Heart right ventricle (tissue), 16 donors: ENCODE measurements at regions not wholly inside any gene's neighbourhood (a gene's known extent, or its start where the extent isn't known, plus 50 kb on each side); places are given as distances from the start of the nearest gene placed in this dataset.

ENCODE experiments used
- ATAC-seq, 8 donors: fragments of 200-7000 bp; cut with Tn5 transposase; one replicate each; pipeline ENCODE4 v1.9.1; 2020; ENCODE audit warnings: mild to moderate bottlenecking in 8 of 8, moderate library complexity in 8 of 8, moderate number of reproducible peaks in 1 of 8
- DNase-seq, 2 donors: peaks; one replicate each; pipeline ENCODE4 v3.0.0-alpha.2; 2020
- H3K27ac ChIP-seq, 10 donors: fragments of 200-600 bp; sonication (generic) in 2 of 10; one replicate each; pipeline versions ENCODE4 v1.5.0 to v1.8.0; 2020 to 2022; ENCODE audit warnings: mild to moderate bottlenecking in 3 of 10
- H3K27me3 ChIP-seq, 7 donors: fragments of 200-600 bp; one replicate each; pipeline ENCODE4 v1.8.0; 2021 to 2022; ENCODE audit warnings: mild to moderate bottlenecking in 2 of 7
- H3K36me3 ChIP-seq, 9 donors: fragments of 200-600 bp; sonication (generic) in 1 of 9; one replicate each; pipeline versions ENCODE4 v1.5.0 to v1.8.0; 2020 to 2022; ENCODE audit warnings: mild to moderate bottlenecking in 2 of 9
- H3K4me1 ChIP-seq, 9 donors: fragments of 200-600 bp; sonication (generic) in 1 of 9; one replicate each; pipeline versions ENCODE4 v1.5.0 to v1.8.0; 2020 to 2022; ENCODE audit warnings: mild to moderate bottlenecking in 4 of 9
- H3K4me3 ChIP-seq, 10 donors: fragments of 200-600 bp; sonication (generic) in 2 of 10; one replicate each; pipeline versions ENCODE4 v1.5.0 to v1.8.0; 2020 to 2022; ENCODE audit warnings: mild to moderate bottlenecking in 7 of 10, moderate library complexity in 2 of 10
- H3K9me3 ChIP-seq, 11 donors: fragments of 200-600 bp in 10 of 11; sonication (generic) in 2 of 11; one replicate each; pipeline versions ENCODE4 v1.5.0 to v1.8.0; 2013 to 2022; ENCODE audit warnings: mild to moderate bottlenecking in 2 of 11, control low read depth in 1 of 11, moderate library complexity in 1 of 11
- WGBS, 2 donors: extraction: QIAGEN DNeasy Blood & Tissue Kit; methylation state at CpG; one replicate each; pipeline ENCODE4 v1.1.7; 2013; ENCODE audit warnings: inconsistent platforms in 1 of 2; 5-methylcytosine and 5-hydroxymethylcytosine counted together
- intact Hi-C, 10 donors: fragments of 100-400 bp; cut with DNase I; formaldehyde crosslinking; loops; one replicate each; pipeline versions ENCODE4 v1.11.1 to v1.14.2; 2022
- TF ChIP-seq, protein P1 (sequence below), 9 donors: fragments of 200-600 bp; sonication (generic) in 2 of 9; IDR thresholded peaks; one replicate each; pipeline versions ENCODE4 v1.5.0 to v1.8.0; 2021 to 2022; ENCODE audit warnings: antibody characterized with exemption in 9 of 9, mild to moderate bottlenecking in 5 of 9, moderate library complexity in 1 of 9
- donor health status: Arrhythmogenic right ventricular cardiomyopathy.
- donor health status: ischemic (EF 13 %, LVEDD 7.1; RV severe dilation, severe dysfunction).
- donor health status: healthy with polysubstance abuse.
- donor health status: DM: no; HTN: yes; CAD: no.
- donor health status: DM: no; HTN: no; CAD: no.
- donor health status: ischemic (EF 25% LVEDD 6.9; RV normal size, moderate dysfunction).
- donor health status: ischemic (EF 25% LVEDD 5.7; RV mildly dilated, moderate dysfunction).
- donor health status: healthy.
- donor health status: DM: yes; HTN: yes; CAD: no.
- donor health status: Ischemic cardiomyopathy.
- donor health status: ischemic (EF 35%, LVEDD 5.7; RV mildly dilated, moderate dysfunction).
- donor health status: nonischemic (EF 11% LVEDD 7.7; RV severe dilation, severe dysfunction).
- donor health status: DM: yes; HTN: yes; CAD: no.
- donor health status: PGD.
- donor health status: ischemic (EF 29% LVEDD 5.4; RV normal size, mild dysfunction).
- donor health status: nonischemic (EF 23%, LVEDD 6.1; RV moderate dilation, normal function).

DNA sequence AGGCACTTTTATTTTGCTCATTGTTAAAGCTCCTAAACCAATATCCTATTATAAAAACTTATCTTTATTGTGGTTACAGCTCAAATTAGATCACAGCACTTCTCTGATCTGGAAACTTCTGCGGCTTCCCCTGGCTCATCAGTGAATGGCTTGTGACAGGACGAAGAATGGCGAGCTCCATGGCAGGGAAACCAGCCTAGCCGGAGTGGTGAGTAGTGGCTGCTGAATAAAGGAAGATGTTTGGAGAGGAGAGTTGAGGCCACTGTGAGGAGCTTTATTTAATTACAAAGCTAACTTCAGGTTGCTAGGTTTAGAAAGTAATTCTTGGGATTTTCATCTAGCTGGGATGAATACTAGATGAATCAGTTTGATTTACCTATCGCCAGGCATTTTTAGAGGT, 213.5 kb downstream of the CYRIA start:
- Histone ChIP-seq H3K27ac (no peak overlapping the region), H3K27me3 (no peaks in the 10 kb centered on the region), H3K4me1 (no peaks in the 10 kb centered on the region), H3K36me3 (no peaks in the 10 kb centered on the region), H3K9me3 (no peaks in the 10 kb centered on the region), H3K4me3 (no peak overlapping the region)
- 93 to 94% methylated on average over 5 of the region's 5 CpGs for WGBS, 2 donors
- intact Hi-C loops: no loop called here
- TF ChIP-seq, protein P1, sequence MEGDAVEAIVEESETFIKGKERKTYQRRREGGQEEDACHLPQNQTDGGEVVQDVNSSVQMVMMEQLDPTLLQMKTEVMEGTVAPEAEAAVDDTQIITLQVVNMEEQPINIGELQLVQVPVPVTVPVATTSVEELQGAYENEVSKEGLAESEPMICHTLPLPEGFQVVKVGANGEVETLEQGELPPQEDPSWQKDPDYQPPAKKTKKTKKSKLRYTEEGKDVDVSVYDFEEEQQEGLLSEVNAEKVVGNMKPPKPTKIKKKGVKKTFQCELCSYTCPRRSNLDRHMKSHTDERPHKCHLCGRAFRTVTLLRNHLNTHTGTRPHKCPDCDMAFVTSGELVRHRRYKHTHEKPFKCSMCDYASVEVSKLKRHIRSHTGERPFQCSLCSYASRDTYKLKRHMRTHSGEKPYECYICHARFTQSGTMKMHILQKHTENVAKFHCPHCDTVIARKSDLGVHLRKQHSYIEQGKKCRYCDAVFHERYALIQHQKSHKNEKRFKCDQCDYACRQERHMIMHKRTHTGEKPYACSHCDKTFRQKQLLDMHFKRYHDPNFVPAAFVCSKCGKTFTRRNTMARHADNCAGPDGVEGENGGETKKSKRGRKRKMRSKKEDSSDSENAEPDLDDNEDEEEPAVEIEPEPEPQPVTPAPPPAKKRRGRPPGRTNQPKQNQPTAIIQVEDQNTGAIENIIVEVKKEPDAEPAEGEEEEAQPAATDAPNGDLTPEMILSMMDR (IDR thresholded peaks at IDR 0.05): no peak
- ATAC-seq: no peak
- no peak for DNase-seq

DNA sequence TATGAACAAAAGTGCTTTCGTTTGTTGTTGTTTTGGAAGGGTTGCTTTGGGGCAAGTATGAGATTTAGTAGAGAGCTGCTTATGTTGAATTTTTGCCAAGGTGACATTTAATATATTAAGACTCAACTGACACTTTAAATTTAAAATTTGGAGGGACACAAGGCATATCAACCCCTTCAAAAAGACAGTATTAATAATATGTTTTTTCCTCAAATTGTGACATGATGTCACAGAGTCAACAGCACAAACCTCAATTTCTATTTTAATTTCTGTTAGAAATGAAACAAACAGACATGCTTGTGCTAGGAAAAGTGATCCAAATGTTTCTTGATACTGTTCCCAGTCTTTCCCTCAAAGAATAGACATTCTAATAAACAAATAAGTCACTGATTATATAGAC, 218.9 kb downstream of the CYRIA start:
- WGBS, 2 donors: 83 to 94% methylated on average over 1 of the region's 1 CpG

DNA sequence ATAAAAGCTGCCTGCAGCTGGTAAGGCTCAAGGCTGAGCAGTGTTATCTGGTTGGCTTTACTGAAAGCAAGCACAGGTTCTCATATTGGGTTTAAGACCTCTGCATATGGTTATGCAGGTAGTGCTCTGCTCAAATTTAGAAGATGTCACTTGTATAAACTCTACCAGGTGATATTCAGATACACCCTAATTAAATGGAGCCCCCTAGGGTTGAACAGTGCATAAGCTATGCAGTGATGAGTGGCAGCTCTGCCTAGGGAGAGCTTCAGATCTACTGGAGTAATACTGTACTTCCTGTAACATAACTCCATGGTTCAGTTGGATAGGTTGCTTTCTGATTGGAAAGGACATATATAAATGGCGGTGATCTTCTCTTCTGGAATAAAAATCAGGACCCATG, 222.7 kb downstream of the CYRIA start:
- no peaks in the 10 kb centered on the region for H3K4me1 ChIP-seq
- no peak overlapping the region for H3K4me3 ChIP-seq
- H3K9me3 ChIP-seq: no peaks in the 10 kb centered on the region
- TF ChIP-seq, protein P1 (IDR thresholded peaks at IDR 0.05): peak in 3 of 9 donors; percentile 26 to 27 (median 27)
- DNase-seq (no peak), ATAC-seq (no peak)
- no peaks in the 10 kb centered on the region for H3K36me3 ChIP-seq
- H3K27ac ChIP-seq: no peak overlapping the region
- H3K27me3 ChIP-seq: peaks cover 0 to 11% (median 0%) of the 10 kb centered on the region in 7 donors
- WGBS, 2 donors: 92 to 97% methylated on average over 1 of the region's 1 CpG
- intact Hi-C loops: no loop called here

More for the DNA sequence above, 218.9 kb downstream of the CYRIA start:
- intact Hi-C loops: no loop called here
- Histone ChIP-seq H3K4me3 (no peak overlapping the region), H3K9me3 (no peaks in the 10 kb centered on the region), H3K27me3 (peaks cover 0 to 3% (median 0%) of the 10 kb centered on the region in 7 donors), H3K36me3 (no peaks in the 10 kb centered on the region), H3K27ac (no peak overlapping the region), H3K4me1 (no peaks in the 10 kb centered on the region)
- DNase-seq (no peak), ATAC-seq (no peak)
- TF ChIP-seq, protein P1 (IDR thresholded peaks at IDR 0.05): no peak

DNA sequence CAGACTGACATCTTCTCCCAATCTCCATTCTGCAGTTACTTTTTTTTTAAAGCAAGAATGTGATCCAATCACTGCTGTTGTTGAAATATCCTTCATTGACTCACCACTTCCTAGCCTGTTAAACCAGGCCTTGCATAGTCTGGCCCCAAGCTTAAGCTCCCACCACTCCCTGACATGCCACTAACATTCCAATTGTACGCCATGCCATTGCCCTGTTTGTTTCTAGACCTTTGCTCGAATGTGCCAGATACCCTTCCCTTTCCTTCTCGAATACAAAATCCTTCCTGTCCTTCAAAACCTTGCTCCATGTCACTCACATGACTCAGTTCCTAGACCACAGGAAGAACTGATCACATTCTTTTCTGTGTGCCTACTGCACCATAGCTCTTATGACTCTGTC, 224.2 kb downstream of the CYRIA start:
- Histone ChIP-seq H3K4me1 (no peaks in the 10 kb centered on the region), H3K4me3 (no peak overlapping the region), H3K27ac (no peak overlapping the region), H3K27me3 (peaks cover 0 to 11% (median 0%) of the 10 kb centered on the region in 7 donors), H3K9me3 (no peaks in the 10 kb centered on the region), H3K36me3 (no peaks in the 10 kb centered on the region)
- TF ChIP-seq, protein P1 (IDR thresholded peaks at IDR 0.05): no peak
- WGBS, 2 donors: 77 to 84% methylated on average over 3 of the region's 3 CpGs
- DNase-seq (no peak), ATAC-seq (no peak)
- intact Hi-C loops: no loop called here
